Caco-2 (cell line): ENCODE measurements at regions not wholly inside any gene's neighbourhood (a gene's known extent, or its start where the extent isn't known, plus 50 kb on each side); places are given as distances from the start of the nearest gene placed in this dataset.

Source experiments
- BruUV-seq: library from RNA; stranded (reverse); fragments of 400-500 nt; replicated peaks from 2 replicates; lab custom pipeline; 2021; lab: Mats Ljungman, UMichigan
- CTCF ChIA-PET: fragments of 300-600 bp; sonication (Branson Sonifier 250); formaldehyde crosslinking; loops from one replicate; lab custom pipeline; 2022; ENCODE audit warnings: antibody characterized with exemption; lab: Charles Lee
- POLR2A ChIA-PET: fragments of 300-600 bp; sonication (Branson Sonifier 250); formaldehyde crosslinking; loops from one replicate; lab custom pipeline; 2022; ENCODE audit warnings: antibody characterized with exemption; lab: Charles Lee
- DNase-seq, 2 experiments: peaks; one replicate each; pipeline versions ENCODE4 v3.0.0 to v3.0.0-alpha.2; 2020 to 2022
- H3K27me3 ChIP-seq: replicated peaks from 2 replicates; pipeline ENCODE4 v1.6.0; 2011; ENCODE audit warnings: low read length; ENCODE audit not compliant: control insufficient read depth, insufficient read depth
- H3K36me3 ChIP-seq: 2 replicates; pipeline ENCODE4 v1.5.1; 2011; ENCODE audit warnings: low read length; ENCODE audit not compliant: control insufficient read depth, insufficient read depth
- H3K4me1 ChIP-seq: fragments of 250-450 bp; sonication (Bioruptor Pico); 2 replicates; pipeline ENCODE4 v1.5.1; 2020; ENCODE audit warnings: mild to moderate bottlenecking
- H3K4me3 ChIP-seq: 2 replicates; pipeline ENCODE4 v1.5.1; 2011; ENCODE audit warnings: low read depth, mild to moderate bottlenecking, control low read depth, low read length
- H3K9me3 ChIP-seq: fragments of 250-450 bp; sonication (Bioruptor Pico); 2 replicates; pipeline ENCODE4 v1.5.1; 2020; ENCODE audit warnings: mild to moderate bottlenecking, moderate library complexity
- H3K27ac Mint-ChIP-seq: one replicate; pipeline ENCODE4 v1.8.0; 2022; ENCODE audit warnings: mixed read lengths; ENCODE audit not compliant: unreplicated experiment
- H3K27me3 Mint-ChIP-seq: one replicate; pipeline ENCODE4 v1.8.0; 2022; ENCODE audit warnings: mixed read lengths; ENCODE audit not compliant: insufficient read depth, unreplicated experiment
- H3K36me3 Mint-ChIP-seq: one replicate; pipeline ENCODE4 v1.8.0; 2022; ENCODE audit warnings: mild to moderate bottlenecking, mixed read lengths; ENCODE audit not compliant: insufficient read depth, unreplicated experiment
- H3K4me1 Mint-ChIP-seq: one replicate; pipeline ENCODE4 v1.8.0; 2022; ENCODE audit warnings: low read depth, mixed read lengths; ENCODE audit not compliant: unreplicated experiment
- H3K4me3 Mint-ChIP-seq: one replicate; pipeline ENCODE4 v1.8.0; 2022; ENCODE audit warnings: mild to moderate bottlenecking, moderate library complexity, mixed read lengths; ENCODE audit not compliant: unreplicated experiment
- H3K9me3 Mint-ChIP-seq: one replicate; pipeline ENCODE4 v1.8.0; 2022; ENCODE audit warnings: mixed read lengths; ENCODE audit not compliant: unreplicated experiment
- CTCF ChIP-seq, 2 experiments: fragments of 200-600 bp in 1 of 2; IDR thresholded peaks; 1 replicate in 1 of 2; 2 replicates in 1 of 2; pipeline versions ENCODE4 v1.5.1 to v1.8.0; 2011 to 2022; ENCODE audit warnings: antibody characterized with exemption in 1 of 2, control low read depth in 1 of 2, inconsistent platforms in 1 of 2, low read depth in 1 of 2, low read length in 1 of 2, mild to moderate bottlenecking in 1 of 2, moderate library complexity in 1 of 2; ENCODE audit not compliant: insufficient read depth in 1 of 2, severe bottlenecking in 1 of 2, unreplicated experiment in 1 of 2
- intact Hi-C: fragments of 100-400 bp; cut with micrococcal nuclease; formaldehyde crosslinking; loops from one replicate; pipeline ENCODE4 v1.10.0; 2022; ENCODE audit not compliant: unreplicated experiment

- no peak overlapping the region for H3K4me3 ChIP-seq
- BruUV-seq, result no TSS peak
- H3K4me3 Mint-ChIP-seq, result no peak overlapping the region
Measured at GRCh38 chr11:79973721-79974617, 533.1 kb upstream of the TENM4 start.

GRCh38 chr11:79971255-79971654, 530.4 kb upstream of the TENM4 start:
- DNase-seq, result no peak
- intact Hi-C loops, result no loop called here

More at GRCh38 chr11:79973721-79974617, 533.1 kb upstream of the TENM4 start:
- Mint-ChIP-seq H3K27ac (no peak overlapping the region), H3K9me3 (no peaks in the 10 kb centered on the region), H3K36me3 (no peaks in the 10 kb centered on the region), H3K27me3 (peaks cover 10% of the 10 kb centered on the region), H3K4me1 (no peaks in the 10 kb centered on the region)
- intact Hi-C loops, result no loop called here
- no peaks in the 10 kb centered on the region for H3K4me1 ChIP-seq
- ChIA-PET POLR2A (interaction anchor here (0.7 kb wide), 1 partner anchor 196 kb away, joined by 3 read pairs; no protein-coding TSS in a partner anchor), CTCF (no interaction called here)
- H3K27me3 ChIP-seq, result no peaks in the 10 kb centered on the region
- no peaks in the 10 kb centered on the region for H3K36me3 ChIP-seq
- H3K9me3 ChIP-seq, result no peaks in the 10 kb centered on the region
- no peak for DNase-seq
- TF ChIP-seq CTCF (IDR thresholded peaks at IDR 0.05; ENCODE audit: insufficient read depth in 1 of 2, low read depth in 1 of 2, low read length in 1 of 2, severe bottlenecking in 1 of 2, unreplicated experiment in 1 of 2), result no peak

GRCh38 chr11:79966592-79966991, 525.8 kb upstream of the TENM4 start:
- Mint-ChIP-seq H3K4me1 (no peaks in the 10 kb centered on the region), H3K27ac (no peak overlapping the region)
- no TSS peak for BruUV-seq

More at GRCh38 chr11:79971255-79971654, 530.4 kb upstream of the TENM4 start:
- Histone ChIP-seq H3K9me3 (no peaks in the 10 kb centered on the region), H3K4me1 (no peaks in the 10 kb centered on the region), H3K27me3 (no peaks in the 10 kb centered on the region), H3K36me3 (no peaks in the 10 kb centered on the region), H3K4me3 (no peak overlapping the region)
- no peak for TF ChIP-seq CTCF (IDR thresholded peaks at IDR 0.05; ENCODE audit: insufficient read depth in 1 of 2, low read depth in 1 of 2, low read length in 1 of 2, severe bottlenecking in 1 of 2, unreplicated experiment in 1 of 2)
- ChIA-PET POLR2A (no interaction called here), CTCF (no interaction called here)
- Mint-ChIP-seq H3K27ac (no peak overlapping the region), H3K9me3 (no peaks in the 10 kb centered on the region), H3K4me3 (no peak overlapping the region), H3K4me1 (no peaks in the 10 kb centered on the region), H3K27me3 (peaks cover 13% of the 10 kb centered on the region), H3K36me3 (no peaks in the 10 kb centered on the region)
- no TSS peak for BruUV-seq

More at GRCh38 chr11:79966592-79966991, 525.8 kb upstream of the TENM4 start:
- H3K36me3 ChIP-seq, result no peaks in the 10 kb centered on the region
- no peaks in the 10 kb centered on the region for H3K27me3 ChIP-seq
- TF ChIP-seq CTCF (IDR thresholded peaks at IDR 0.05; ENCODE audit: insufficient read depth in 1 of 2, low read depth in 1 of 2, low read length in 1 of 2, severe bottlenecking in 1 of 2, unreplicated experiment in 1 of 2), result no peak
- ChIA-PET POLR2A (no interaction called here), CTCF (no interaction called here)
- no peaks in the 10 kb centered on the region for H3K9me3 ChIP-seq
- no peak overlapping the region for H3K4me3 Mint-ChIP-seq
- H3K27me3 Mint-ChIP-seq, result peaks cover 7% of the 10 kb centered on the region
- DNase-seq, result no peak
- no peak overlapping the region for H3K4me3 ChIP-seq
- no peaks in the 10 kb centered on the region for H3K36me3 Mint-ChIP-seq
- intact Hi-C loops, result no loop called here
- H3K9me3 Mint-ChIP-seq, result no peaks in the 10 kb centered on the region
- H3K4me1 ChIP-seq, result no peaks in the 10 kb centered on the region
